ENCODE measurements at regions not wholly inside any gene's neighbourhood (a gene's known extent, or its start where the extent isn't known, plus 50 kb on each side); places are given as distances from the start of the nearest gene placed in this dataset.

- no peak for DNase-seq
Measured at GRCh38 chr1:234988155-234988517, 140.5 kb downstream of the TOMM20 start.

- peak; percentile 39 for DNase-seq
Measured at GRCh38 chr1:234987415-234988154, 141.1 kb downstream of the TOMM20 start.

GRCh38 chr1:234986750-234987414 lies 141.8 kb downstream of the TOMM20 start:
- DNase-seq: no peak

GRCh38 chr1:234985516-234986294 lies 142.9 kb downstream of the TOMM20 start:
- no peak for DNase-seq

GRCh38 chr1:234985007-234985370 lies 143.6 kb downstream of the TOMM20 start:
- DNase-seq: no peak

GRCh38 chr1:234983564-234984238 lies 144.9 kb downstream of the TOMM20 start:
- no peak for DNase-seq

GRCh38 chr1:234981758-234982157 lies 146.9 kb downstream of the TOMM20 start:
- DNase-seq: no peak

- DNase-seq: no peak
Measured at GRCh38 chr1:234980645-234981396, 147.8 kb downstream of the TOMM20 start.

- no peak for DNase-seq
Measured at GRCh38 chr1:234980291-234980644, 148.4 kb downstream of the TOMM20 start.

- no peak for DNase-seq
Measured at GRCh38 chr1:234979296-234980279, 149.0 kb downstream of the TOMM20 start.

GRCh38 chr1:234978397-234979295 lies 150.0 kb downstream of the TOMM20 start:
- peak; percentile 97 for DNase-seq

- DNase-seq: peak; percentile 74
Measured at GRCh38 chr1:234977875-234978396, 150.7 kb downstream of the TOMM20 start.

GRCh38 chr1:234976861-234977680 lies 151.6 kb downstream of the TOMM20 start:
- no peak for DNase-seq

GRCh38 chr1:234975941-234976860 lies 152.4 kb downstream of the TOMM20 start:
- DNase-seq: no peak

- peak; percentile 98 for DNase-seq
Measured at GRCh38 chr1:234975122-234975940, 153.3 kb downstream of the TOMM20 start.

GRCh38 chr1:234973426-234974250 lies 155.0 kb downstream of the TOMM20 start:
- peak; percentile 96 for DNase-seq

Measured in NCI-H69 (cell line).